Common myeloid progenitor, CD34-positive (primary cell): ENCODE measurements at regions not wholly inside any gene's neighbourhood (a gene's known extent, or its start where the extent isn't known, plus 50 kb on each side); places are given as distances from the start of the nearest gene placed in this dataset.

Source experiments
- CTCF ChIA-PET: fragments of 350-600 bp; sonication (Branson Sonifier 250); formaldehyde crosslinking; loops from one replicate; lab custom pipeline; 2021; ENCODE audit warnings: antibody characterized with exemption; lab: Charles Lee
- POLR2A ChIA-PET: fragments of 350-600 bp; sonication (Branson Sonifier 250); formaldehyde crosslinking; loops from one replicate; lab custom pipeline; 2021; ENCODE audit warnings: antibody characterized with exemption; lab: Charles Lee
- DNase-seq, 3 donors: peaks; one replicate each; pipeline versions ENCODE4 v3.0.0 to v3.0.0-alpha.2; 2013
- H3K27ac ChIP-seq, 2 experiments: 1 replicate in 1 of 2; 2 replicates in 1 of 2; pipeline ENCODE4 v1.7.0; 2013; ENCODE audit warnings: inconsistent platforms in 2 of 2, low read length in 2 of 2, mild to moderate bottlenecking in 2 of 2, low read depth in 1 of 2, moderate library complexity in 1 of 2; ENCODE audit not compliant: severe bottlenecking in 2 of 2, insufficient read depth in 1 of 2, poor library complexity in 1 of 2
- H3K27me3 ChIP-seq, 5 experiments: replicated peaks in 2 of 5; 1 replicate in 3 of 5; 2 replicates in 2 of 5; pipeline versions ENCODE4 v1.6.1 to v1.7.0; 2013; ENCODE audit warnings: low read length in 4 of 5, mild to moderate bottlenecking in 2 of 5, moderate library complexity in 2 of 5, inconsistent platforms in 1 of 5; ENCODE audit not compliant: insufficient read depth in 5 of 5, control insufficient read depth in 4 of 5
- H3K36me3 ChIP-seq, 4 experiments: 1 replicate in 2 of 4; 2 replicates in 2 of 4; pipeline versions ENCODE4 v1.6.1 to v1.7.0; 2013; ENCODE audit warnings: low read length in 3 of 4, control low read depth in 1 of 4, mild to moderate bottlenecking in 1 of 4; ENCODE audit not compliant: control insufficient read depth in 4 of 4, insufficient read depth in 4 of 4
- H3K4me1 ChIP-seq, 4 experiments: 1 replicate in 3 of 4; 2 replicates in 1 of 4; pipeline versions ENCODE4 v1.6.1 to v1.7.1; 2013; ENCODE audit warnings: low read length in 3 of 4, mild to moderate bottlenecking in 3 of 4, control low read depth in 1 of 4, inconsistent platforms in 1 of 4, moderate library complexity in 1 of 4; ENCODE audit not compliant: control insufficient read depth in 4 of 4, insufficient read depth in 4 of 4; ENCODE audit errors: control extremely low read depth in 1 of 4
- H3K4me3 ChIP-seq, 7 experiments: 1 replicate in 4 of 7; 2 replicates in 3 of 7; pipeline versions ENCODE4 v1.5.1 to v1.7.0; 2013; ENCODE audit warnings: mild to moderate bottlenecking in 7 of 7, low read length in 6 of 7, moderate library complexity in 6 of 7, inconsistent platforms in 2 of 7, low read depth in 2 of 7, control low read depth in 1 of 7; ENCODE audit not compliant: insufficient read depth in 4 of 7, control insufficient read depth in 1 of 7; ENCODE audit errors: extremely low read depth in 1 of 7
- H3K9me3 ChIP-seq, 5 experiments: 1 replicate in 4 of 5; 2 replicates in 1 of 5; pipeline versions ENCODE4 v1.6.1 to v1.7.1; 2013; ENCODE audit warnings: low read length in 4 of 5, mild to moderate bottlenecking in 2 of 5, inconsistent platforms in 1 of 5, low read depth in 1 of 5, moderate library complexity in 1 of 5; ENCODE audit not compliant: control insufficient read depth in 4 of 5, insufficient read depth in 2 of 5; ENCODE audit errors: control extremely low read depth in 1 of 5
- WGBS: methylation state at CpG from one replicate; pipeline ENCODE4 v1.1.5; 2013; ENCODE audit not compliant: insufficient coverage; 5-methylcytosine and 5-hydroxymethylcytosine counted together

DNA sequence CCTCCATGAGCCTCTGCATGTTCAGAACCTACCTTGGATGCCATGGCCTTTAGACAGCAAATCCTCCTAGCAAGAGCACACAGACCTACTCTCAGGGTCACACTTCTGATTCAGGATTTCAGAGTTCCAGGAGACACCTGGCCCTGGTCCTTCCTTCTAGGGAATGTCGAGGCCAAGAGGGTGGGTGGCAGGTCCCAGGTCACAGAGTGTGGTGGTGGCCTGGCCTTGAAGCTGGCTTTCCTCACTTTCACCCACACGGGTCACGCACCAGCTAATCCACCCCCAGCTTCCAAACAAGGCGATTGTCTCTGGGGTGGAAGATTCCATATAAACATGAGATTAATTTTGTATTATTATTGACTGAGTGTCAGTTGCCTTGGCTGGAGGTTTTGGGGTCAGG lies 328.3 kb upstream of the RTL1 start:
- WGBS = 86% methylated on average over 1 of the region's 4 CpGs
- Histone ChIP-seq H3K27ac (no peak overlapping the region), H3K4me3 (no peak overlapping the region), H3K36me3 (no peaks in the 10 kb centered on the region), H3K4me1 (peaks cover 0 to 44% (median 36%) of the 10 kb centered on the region in 4 experiments), H3K9me3 (no peaks in the 10 kb centered on the region), H3K27me3 (no peaks in the 10 kb centered on the region)
- no peak for DNase-seq
- ChIA-PET CTCF (interaction anchor here (1.4 kb wide), 1 partner anchor 331 kb away, joined by 6 read pairs; no protein-coding TSS in a partner anchor), POLR2A (no interaction called here)

DNA sequence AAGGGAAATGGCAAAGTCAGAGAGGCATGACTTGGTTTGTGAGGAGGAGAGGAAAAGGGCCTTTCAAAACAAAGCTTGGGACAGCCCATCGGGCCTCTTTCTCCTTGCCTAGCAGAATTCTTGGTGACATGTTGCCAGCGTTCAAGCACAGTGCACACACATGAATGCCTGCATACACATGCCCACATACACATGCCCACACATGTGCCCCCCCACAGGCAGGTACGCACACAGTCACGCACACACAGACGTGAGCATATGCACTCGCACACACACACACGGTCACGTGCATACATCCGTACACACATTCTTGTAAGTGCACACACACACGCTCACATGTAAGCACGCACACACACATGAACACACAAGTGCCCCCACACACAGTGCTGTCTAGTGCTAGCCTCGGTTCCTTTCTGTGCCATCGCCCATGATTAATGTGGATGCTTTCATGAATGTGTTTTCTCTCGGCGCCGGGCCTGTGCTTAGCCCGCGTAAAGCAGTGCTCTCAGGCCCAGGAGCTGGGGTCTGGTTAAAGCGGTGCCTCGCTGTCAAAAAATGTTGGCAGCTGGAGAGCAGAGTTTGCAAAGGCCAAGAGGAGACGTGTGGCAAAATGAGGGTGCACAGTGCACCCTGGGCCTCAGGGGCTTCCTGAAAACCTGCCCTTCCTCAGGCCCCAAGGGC lies 328.8 kb upstream of the DIO3 start:
- WGBS = 49% methylated on average over 13 of the region's 21 CpGs
- Histone ChIP-seq H3K4me3 (no peak overlapping the region), H3K4me1 (peaks cover 0 to 42% (median 33%) of the 10 kb centered on the region in 4 experiments), H3K27ac (no peak overlapping the region), H3K9me3 (no peaks in the 10 kb centered on the region), H3K27me3 (no peaks in the 10 kb centered on the region), H3K36me3 (no peaks in the 10 kb centered on the region)
- no peak for DNase-seq
- CTCF ChIA-PET = interaction anchor here (1.4 to 1.5 kb wide), 2 partner anchors 332 to 382 kb away, joined by 3 to 6 read pairs; no protein-coding TSS in a partner anchor
- POLR2A ChIA-PET = no interaction called here

DNA sequence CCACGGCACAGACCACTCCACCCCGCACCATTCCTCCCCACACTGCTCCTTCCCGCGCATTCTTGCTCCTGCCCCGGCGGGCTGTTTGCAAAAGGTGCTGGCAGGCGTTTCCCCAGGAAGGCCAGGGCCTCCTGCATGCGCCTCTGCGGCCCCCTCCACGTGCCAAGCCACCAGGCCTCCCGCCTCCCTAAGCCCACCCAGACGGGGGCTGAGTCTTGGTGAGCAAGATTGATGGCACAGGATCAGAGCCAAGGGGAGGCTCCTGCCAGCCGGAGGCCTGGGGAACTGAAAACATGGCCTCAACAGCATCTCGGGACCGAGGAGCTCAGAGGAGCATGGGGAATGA lies 328.3 kb upstream of the DIO3 start:
- Histone ChIP-seq H3K9me3 (no peaks in the 10 kb centered on the region), H3K4me1 (peaks cover 0 to 42% (median 33%) of the 10 kb centered on the region in 4 experiments), H3K27ac (no peak overlapping the region), H3K27me3 (no peaks in the 10 kb centered on the region), H3K4me3 (no peak overlapping the region), H3K36me3 (no peaks in the 10 kb centered on the region)
- ChIA-PET CTCF (interaction anchor here (0.6 to 3.2 kb wide), 5 partner anchors 11 to 382 kb away, joined by 3 to 22 read pairs (median 3); no protein-coding TSS in a partner anchor), POLR2A (no interaction called here)
- under 1% methylated on average over 13 of the region's 15 CpGs for WGBS
- DNase-seq = peak; percentile 22 to 73 (median 52)

DNA sequence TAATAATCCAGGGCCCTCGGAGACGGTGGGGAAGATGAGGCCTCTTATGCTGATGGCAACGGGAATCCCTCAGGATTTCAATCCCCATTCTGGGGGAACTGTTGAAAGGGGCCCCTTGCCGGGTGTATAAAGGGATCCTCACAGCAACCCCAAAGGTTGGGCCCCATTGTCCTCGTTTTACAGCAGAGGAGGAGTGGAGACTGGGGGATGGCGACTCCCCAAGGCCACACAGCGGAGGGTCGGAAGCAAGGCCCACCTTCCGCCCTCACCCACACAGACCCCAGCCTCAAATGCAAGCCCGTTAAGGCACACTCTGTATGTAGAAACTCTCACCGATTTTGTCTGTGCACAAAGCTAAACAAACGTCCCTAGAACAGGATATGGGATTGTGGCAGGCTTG lies 327.9 kb upstream of the DIO3 start:
- H3K4me1 ChIP-seq = peaks cover 0 to 42% (median 32%) of the 10 kb centered on the region in 4 experiments
- ChIA-PET POLR2A (no interaction called here), CTCF (interaction anchor here (0.6 to 3.2 kb wide), 5 partner anchors 11 to 383 kb away, joined by 3 to 22 read pairs (median 3); no protein-coding TSS in a partner anchor)
- H3K4me3 ChIP-seq = no peak overlapping the region
- no peak overlapping the region for H3K27ac ChIP-seq
- H3K27me3 ChIP-seq = no peaks in the 10 kb centered on the region
- H3K9me3 ChIP-seq = no peaks in the 10 kb centered on the region
- H3K36me3 ChIP-seq = no peaks in the 10 kb centered on the region
- WGBS = 66% methylated on average over 10 of the region's 12 CpGs
- no peak for DNase-seq

DNA sequence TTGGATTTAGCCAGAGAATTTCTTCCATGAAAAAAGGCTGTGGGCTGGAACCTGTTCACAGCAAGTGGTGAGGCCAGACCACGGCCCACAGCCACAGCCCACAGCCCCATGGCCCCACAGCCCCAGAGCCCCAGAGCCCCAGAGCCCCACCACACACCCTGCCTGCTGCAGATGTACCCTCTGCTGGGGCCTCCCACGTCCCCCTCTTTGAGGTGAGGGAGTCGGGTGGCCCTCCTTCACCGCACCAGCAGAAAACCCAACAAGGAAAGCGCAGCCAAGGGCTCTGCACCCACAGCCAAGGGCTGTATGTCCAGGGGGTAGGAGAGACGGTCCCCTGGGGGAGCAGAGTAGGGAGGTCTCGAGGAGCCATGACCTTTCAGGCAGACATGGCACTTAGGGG lies 327.5 kb upstream of the DIO3 start:
- Histone ChIP-seq H3K4me1 (peaks cover 0 to 42% (median 31%) of the 10 kb centered on the region in 4 experiments), H3K27ac (no peak overlapping the region), H3K27me3 (no peaks in the 10 kb centered on the region), H3K36me3 (no peaks in the 10 kb centered on the region), H3K4me3 (no peak overlapping the region), H3K9me3 (no peaks in the 10 kb centered on the region)
- 59% methylated on average over 5 of the region's 7 CpGs for WGBS
- peak in 1 of 3 donors; percentile 68 for DNase-seq
- POLR2A ChIA-PET = no interaction called here
- CTCF ChIA-PET = interaction anchor here (0.6 to 3.2 kb wide), 4 partner anchors 9 to 328 kb away, joined by 3 to 22 read pairs (median 4); no protein-coding TSS in a partner anchor

DNA sequence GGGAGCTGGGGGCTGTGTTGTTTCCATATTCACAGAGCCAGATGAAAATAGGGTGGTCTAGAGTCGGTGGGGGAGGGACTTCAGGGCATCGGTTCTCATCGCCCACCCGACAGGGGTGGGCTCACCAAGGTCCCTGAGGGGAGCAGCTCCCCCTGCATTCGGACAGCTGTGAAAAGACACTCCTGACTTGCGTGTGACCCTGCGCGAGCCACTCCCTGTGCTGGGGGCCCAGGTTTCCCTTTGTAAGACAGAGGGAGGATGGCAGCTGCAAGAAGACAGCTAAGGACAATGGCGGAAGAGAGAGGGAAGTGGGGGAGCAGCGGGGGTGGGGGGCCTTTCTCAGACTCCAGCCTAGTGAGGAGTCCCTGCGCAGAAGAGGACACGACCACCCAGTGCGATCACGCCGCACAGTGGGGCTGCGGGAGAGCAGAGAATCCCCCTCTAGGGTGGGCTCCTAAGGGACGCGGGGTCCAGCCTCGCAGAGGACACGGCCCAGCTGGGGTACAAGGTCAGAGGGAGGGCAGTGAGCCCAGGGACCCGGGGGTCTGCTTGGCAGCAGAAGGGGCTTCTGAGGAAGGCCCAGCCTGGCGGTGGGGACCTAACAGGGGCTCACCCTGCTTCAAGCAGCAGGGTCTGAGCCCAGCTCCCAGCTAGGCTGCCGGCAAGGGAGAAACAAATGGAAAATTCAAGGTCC lies 326.9 kb upstream of the DIO3 start:
- CTCF ChIA-PET = interaction anchor here (1.0 to 3.2 kb wide), 12 partner anchors 8 to 570 kb away, joined by 3 to 22 read pairs (median 4); no protein-coding TSS in a partner anchor
- H3K27me3 ChIP-seq = no peaks in the 10 kb centered on the region
- no peak for DNase-seq
- no peak overlapping the region for H3K4me3 ChIP-seq
- WGBS = 79% methylated on average over 22 of the region's 23 CpGs
- POLR2A ChIA-PET = no interaction called here
- peaks cover 0 to 42% (median 31%) of the 10 kb centered on the region in 4 experiments for H3K4me1 ChIP-seq
- no peaks in the 10 kb centered on the region for H3K9me3 ChIP-seq
- no peak overlapping the region for H3K27ac ChIP-seq
- no peaks in the 10 kb centered on the region for H3K36me3 ChIP-seq

DNA sequence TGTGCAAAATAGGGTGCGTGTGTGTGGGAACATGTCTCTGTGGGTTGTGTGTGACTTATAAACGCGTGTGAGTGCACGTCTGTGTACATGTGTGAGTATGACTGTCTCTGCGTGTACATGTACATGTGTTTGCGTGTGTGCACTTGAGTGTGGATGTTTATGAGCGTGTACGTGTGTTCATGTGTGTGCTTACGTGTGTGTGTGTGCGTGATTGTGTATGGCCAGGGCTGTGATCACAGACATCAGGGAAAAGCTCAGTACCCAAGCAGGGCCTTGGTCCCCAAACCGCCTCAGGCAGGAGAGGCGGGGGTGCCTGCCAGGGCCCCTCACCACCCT lies 326.3 kb upstream of the DIO3 start:
- ChIA-PET CTCF (interaction anchor here (0.7 to 3.2 kb wide), 14 partner anchors 9 to 793 kb away, joined by 3 to 22 read pairs (median 4); no protein-coding TSS in a partner anchor), POLR2A (no interaction called here)
- Histone ChIP-seq H3K4me3 (no peak overlapping the region), H3K27me3 (no peaks in the 10 kb centered on the region), H3K4me1 (peaks cover 0 to 42% (median 31%) of the 10 kb centered on the region in 4 experiments), H3K27ac (no peak overlapping the region), H3K36me3 (no peaks in the 10 kb centered on the region), H3K9me3 (no peaks in the 10 kb centered on the region)
- 80% methylated on average over 10 of the region's 12 CpGs for WGBS
- no peak for DNase-seq
